A549 (cell line): ENCODE measurements at regions not wholly inside any gene's neighbourhood (a gene's known extent, or its start where the extent isn't known, plus 50 kb on each side); places are given as distances from the start of the nearest gene placed in this dataset.

ENCODE experiments used
- EP300 ChIP-seq, 2 experiments: fragments of >200 bp; sonication (Bioruptor Twin); formaldehyde crosslinking; IDR thresholded peaks; 2 replicates in 1 of 2; 3 replicates in 1 of 2; pipeline ENCODE4 v1.6.1; 2016 to 2017
- FOSB ChIP-seq: fragments of 250-450 bp; sonication (Bioruptor Pico); IDR thresholded peaks from 2 replicates; pipeline ENCODE4 v1.5.0; 2020; ENCODE audit warnings: mild to moderate bottlenecking, moderate library complexity
- HOXB5 ChIP-seq: fragments of 250-450 bp; sonication (Bioruptor Pico); IDR thresholded peaks from 2 replicates; pipeline ENCODE4 v1.5.0; 2020; ENCODE audit warnings: mild to moderate bottlenecking, moderate library complexity
- POLR2A ChIP-seq: IDR thresholded peaks from 2 replicates; pipeline ENCODE4 v1.6.1; 2012; ENCODE audit warnings: mild to moderate bottlenecking, low read length
- ZC3H11A ChIP-seq: fragments of 450-650 bp; IDR thresholded peaks from 2 replicates; pipeline ENCODE4 v1.6.1; 2014; ENCODE audit warnings: antibody characterized with exemption, mild to moderate bottlenecking
- TF ChIP-seq, protein P1 (sequence below): fragments of >200 bp; sonication (Bioruptor Twin); formaldehyde crosslinking; IDR thresholded peaks from 3 replicates; pipeline ENCODE4 v1.5.1; 2016

DNA sequence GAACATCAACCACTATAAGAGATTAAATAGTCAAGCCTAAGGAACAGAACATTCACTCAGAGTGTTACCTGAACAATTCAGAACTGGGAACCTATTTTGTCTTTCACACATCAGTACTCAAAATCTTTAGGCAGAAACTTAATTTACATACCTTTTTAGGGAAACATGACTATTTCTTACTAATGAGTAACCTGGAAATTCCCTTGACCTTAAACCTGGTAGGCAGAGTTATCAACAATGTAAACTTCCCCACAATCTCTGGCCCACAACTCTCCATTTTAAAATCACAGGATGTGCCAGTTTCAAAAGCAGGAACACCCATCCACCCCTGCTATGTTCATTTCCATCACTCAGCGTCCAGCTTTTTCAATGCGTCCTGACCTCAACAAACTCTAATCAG, 132.9 kb upstream of the ANKFN1 start:
- TF ChIP-seq ZC3H11A (no peak), EP300 (IDR thresholded peaks at IDR 0.05) (no peak), HOXB5 (CRISPR knock-in tag) (no peak), POLR2A (no peak), FOSB (CRISPR knock-in tag) (no peak)
- TF ChIP-seq, protein P1, sequence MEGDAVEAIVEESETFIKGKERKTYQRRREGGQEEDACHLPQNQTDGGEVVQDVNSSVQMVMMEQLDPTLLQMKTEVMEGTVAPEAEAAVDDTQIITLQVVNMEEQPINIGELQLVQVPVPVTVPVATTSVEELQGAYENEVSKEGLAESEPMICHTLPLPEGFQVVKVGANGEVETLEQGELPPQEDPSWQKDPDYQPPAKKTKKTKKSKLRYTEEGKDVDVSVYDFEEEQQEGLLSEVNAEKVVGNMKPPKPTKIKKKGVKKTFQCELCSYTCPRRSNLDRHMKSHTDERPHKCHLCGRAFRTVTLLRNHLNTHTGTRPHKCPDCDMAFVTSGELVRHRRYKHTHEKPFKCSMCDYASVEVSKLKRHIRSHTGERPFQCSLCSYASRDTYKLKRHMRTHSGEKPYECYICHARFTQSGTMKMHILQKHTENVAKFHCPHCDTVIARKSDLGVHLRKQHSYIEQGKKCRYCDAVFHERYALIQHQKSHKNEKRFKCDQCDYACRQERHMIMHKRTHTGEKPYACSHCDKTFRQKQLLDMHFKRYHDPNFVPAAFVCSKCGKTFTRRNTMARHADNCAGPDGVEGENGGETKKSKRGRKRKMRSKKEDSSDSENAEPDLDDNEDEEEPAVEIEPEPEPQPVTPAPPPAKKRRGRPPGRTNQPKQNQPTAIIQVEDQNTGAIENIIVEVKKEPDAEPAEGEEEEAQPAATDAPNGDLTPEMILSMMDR, result no peak
